Spleen (tissue), 11 donors: ENCODE measurements at regions not wholly inside any gene's neighbourhood (a gene's known extent, or its start where the extent isn't known, plus 50 kb on each side); places are given as distances from the start of the nearest gene placed in this dataset.
"Not testable (repeated sequence)": the region's sequence is repeated elsewhere in the genome, so short reads cannot be mapped to it uniquely, and the experiment has no call there.

Source experiments
- DNase-seq: peaks from one replicate; pipeline ENCODE4 v3.0.0-alpha.2; 2020
- H3K27ac ChIP-seq, 8 donors: fragments of 200-600 bp; sonication (generic) in 7 of 8; 1 replicate in 4 of 8; 2 replicates in 4 of 8; pipeline versions ENCODE4 v1.5.0 to v1.8.0; 2016 to 2021; ENCODE audit warnings: inconsistent platforms in 4 of 8, mild to moderate bottlenecking in 4 of 8, moderate library complexity in 1 of 8
- H3K27me3 ChIP-seq, 7 donors: fragments of 200-600 bp; sonication (generic) in 6 of 7; replicated peaks in 1 of 7; 1 replicate in 4 of 7; 2 replicates in 3 of 7; pipeline versions ENCODE4 v1.5.0 to v1.8.0; 2016 to 2021; ENCODE audit warnings: inconsistent platforms in 3 of 7, mild to moderate bottlenecking in 1 of 7
- H3K36me3 ChIP-seq, 6 donors: fragments of 200-600 bp; sonication (generic) in 5 of 6; 1 replicate in 4 of 6; 2 replicates in 2 of 6; pipeline versions ENCODE4 v1.5.0 to v1.8.0; 2016 to 2021; ENCODE audit warnings: inconsistent platforms in 2 of 6
- H3K4me1 ChIP-seq, 6 donors: fragments of 200-600 bp; sonication (generic) in 5 of 6; 1 replicate in 3 of 6; 2 replicates in 3 of 6; pipeline versions ENCODE4 v1.5.0 to v1.8.0; 2016 to 2021; ENCODE audit warnings: inconsistent platforms in 3 of 6
- H3K4me3 ChIP-seq, 8 donors: fragments of 200-600 bp; sonication (generic) in 7 of 8; 1 replicate in 4 of 8; 2 replicates in 4 of 8; pipeline versions ENCODE4 v1.5.0 to v1.8.0; 2016 to 2021; ENCODE audit warnings: inconsistent platforms in 4 of 8, mild to moderate bottlenecking in 4 of 8, moderate library complexity in 2 of 8
- H3K9me3 ChIP-seq, 8 donors: fragments of 200-600 bp; sonication (generic) in 7 of 8; 1 replicate in 4 of 8; 2 replicates in 4 of 8; pipeline versions ENCODE4 v1.5.0 to v1.8.0; 2016 to 2021; ENCODE audit warnings: inconsistent platforms in 4 of 8
- CTCF ChIP-seq, 11 experiments: fragments of 200-600 bp in 7 of 11; fragments of 450-650 bp in 4 of 11; sonication (generic) in 4 of 11; IDR thresholded peaks in 8 of 11; conservative IDR thresholded peaks in 3 of 11; 1 replicate in 7 of 11; 2 replicates in 4 of 11; pipeline versions ENCODE4 v1.4.0 to v1.8.0; 2016 to 2021; ENCODE audit warnings: antibody characterized with exemption in 11 of 11, inconsistent platforms in 4 of 11, mild to moderate bottlenecking in 1 of 11
- POLR2A ChIP-seq, 3 donors: fragments of 450-650 bp; IDR thresholded peaks; one replicate each; pipeline ENCODE4 v1.5.1; 2017; ENCODE audit warnings: antibody characterized with exemption in 3 of 3, mild to moderate bottlenecking in 1 of 3
- POLR2AphosphoS5 ChIP-seq, 3 donors: sonication (generic); formaldehyde crosslinking; IDR thresholded peaks; one replicate each; pipeline ENCODE4 v1.5.1; 2017; ENCODE audit warnings: antibody characterized with exemption in 3 of 3
- WGBS, 5 donors: extraction: QIAGEN DNeasy Blood & Tissue Kit in 3 of 5; methylation state at CpG; one replicate each; pipeline versions ENCODE4 v1.1.5 to v1.1.7; 2013 to 2018; 5-methylcytosine and 5-hydroxymethylcytosine counted together
- intact Hi-C: fragments of 100-400 bp; cut with DNase I; formaldehyde crosslinking; loops from one replicate; pipeline ENCODE4 v1.15.0; 2023; ENCODE audit warnings: low total_unique reads
- donor health status: healthy with polysubstance abuse.
- donor health status: DM: no; HTN: no; CAD: no; lungs with moderate emphysema.
- donor health status: DM: no; HTN: no; CAD: no.
- donor health status: Bipolar disorder and iron deficiency.
- donor health status: healthy.
- donor health status: DM: no; HTN: no; CAD: no.
- donor health status: DM: yes; HTN: yes; CAD: no.

DNA sequence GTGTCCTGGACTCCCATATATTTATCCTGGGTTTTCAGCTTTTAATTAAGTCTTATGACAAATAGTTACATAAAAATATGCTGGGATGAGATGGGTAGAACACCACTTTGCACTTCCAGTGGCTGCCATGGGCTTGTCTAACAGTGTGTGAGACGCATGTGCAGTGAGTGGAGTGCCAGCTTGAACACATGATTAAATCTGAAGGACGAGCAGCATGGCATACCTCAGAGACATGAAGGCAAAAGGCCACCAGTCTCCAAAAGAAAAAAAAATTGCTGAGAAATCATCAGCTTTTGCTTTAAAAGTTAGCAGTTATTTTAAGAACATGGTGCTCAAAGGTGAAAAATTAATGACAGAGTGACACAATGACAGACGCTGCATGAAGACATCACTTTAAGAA is 139.0 kb upstream of the ADCY1 start:
- no peak overlapping the region for H3K27ac ChIP-seq
- no peaks in the 10 kb centered on the region for H3K4me1 ChIP-seq
- H3K4me3 ChIP-seq = no peak overlapping the region
- peaks cover 0 to 8% (median 0%) of the 10 kb centered on the region in 8 donors for H3K9me3 ChIP-seq
- no peak for TF ChIP-seq POLR2AphosphoS5 (IDR thresholded peaks at IDR 0.05)
- no peak for TF ChIP-seq POLR2A (IDR thresholded peaks at IDR 0.05)
- TF ChIP-seq CTCF (IDR thresholded peaks at IDR 0.05 in 8 of 11, conservative IDR thresholded peaks at IDR 0.05 in 3 of 11) = no peak
- 75 to 83% (median 82%) methylated on average over 3 of the region's 3 CpGs for WGBS, 5 donors
- DNase-seq = no peak
- H3K36me3 ChIP-seq = no peaks in the 10 kb centered on the region
- peaks cover 0 to 18% (median 0%) of the 10 kb centered on the region in 7 donors for H3K27me3 ChIP-seq
- intact Hi-C loops = no loop called here

- no peak overlapping the region for H3K4me3 ChIP-seq
- 76 to 90% (median 81%) methylated on average over 1 of the region's 1 CpG for WGBS, 5 donors
- no peak overlapping the region for H3K27ac ChIP-seq
- peaks cover 0 to 18% (median 0%) of the 10 kb centered on the region in 7 donors for H3K27me3 ChIP-seq
- no peak for DNase-seq
- H3K4me1 ChIP-seq = no peaks in the 10 kb centered on the region
- peaks cover 0 to 9% (median 0%) of the 10 kb centered on the region in 8 donors for H3K9me3 ChIP-seq
- TF ChIP-seq POLR2AphosphoS5 (IDR thresholded peaks at IDR 0.05) (no peak), POLR2A (IDR thresholded peaks at IDR 0.05) (no peak), CTCF (IDR thresholded peaks at IDR 0.05 in 8 of 11, conservative IDR thresholded peaks at IDR 0.05 in 3 of 11) (no peak)
- no peaks in the 10 kb centered on the region for H3K36me3 ChIP-seq
- intact Hi-C loops = no loop called here
Observed at GRCh38 chr7:45435846-45436245, 138.3 kb upstream of the ADCY1 start.

- H3K4me1 ChIP-seq, DNase-seq, H3K9me3 ChIP-seq, H3K4me3 ChIP-seq, intact Hi-C loops, H3K36me3 ChIP-seq, H3K27ac ChIP-seq, H3K27me3 ChIP-seq: not testable (repeated sequence)
- 78 to 95% (median 86%) methylated on average over 1 of the region's 1 CpG for WGBS, 5 donors
Observed at GRCh38 chr7:45440776-45441175, 133.4 kb upstream of the ADCY1 start.

GRCh38 chr7:45443263-45443662 is 130.9 kb upstream of the ADCY1 start:
- 57 to 79% (median 67%) methylated on average over 1 of the region's 1 CpG for WGBS, 5 donors
- no peak overlapping the region for H3K4me3 ChIP-seq
- TF ChIP-seq POLR2A (IDR thresholded peaks at IDR 0.05) = no peak
- no peak for TF ChIP-seq POLR2AphosphoS5 (IDR thresholded peaks at IDR 0.05)
- no peak for TF ChIP-seq CTCF (IDR thresholded peaks at IDR 0.05 in 8 of 11, conservative IDR thresholded peaks at IDR 0.05 in 3 of 11)
- no peaks in the 10 kb centered on the region for H3K4me1 ChIP-seq
- DNase-seq = no peak
- H3K27me3 ChIP-seq = peaks cover 0 to 4% (median 0%) of the 10 kb centered on the region in 7 donors
- no peaks in the 10 kb centered on the region for H3K36me3 ChIP-seq
- H3K9me3 ChIP-seq = peaks cover 0 to 14% (median 0%) of the 10 kb centered on the region in 8 donors
- intact Hi-C loops = no loop called here
- H3K27ac ChIP-seq = no peak overlapping the region
